Gastroesophageal sphincter (tissue), 4 donors: ENCODE measurements at regions not wholly inside any gene's neighbourhood (a gene's known extent, or its start where the extent isn't known, plus 50 kb on each side); places are given as distances from the start of the nearest gene placed in this dataset.

Experiments used
- ATAC-seq: fragments of 150-250 bp; one replicate; pipeline ENCODE4 v1.9.1; 2016; ENCODE audit warnings: mild to moderate bottlenecking, moderate library complexity
- H3K27ac ChIP-seq, 4 donors: fragments of 200-600 bp; sonication (generic) in 3 of 4; 1 replicate in 3 of 4; 2 replicates in 1 of 4; pipeline ENCODE4 v1.5.1; 2016 to 2019
- H3K27me3 ChIP-seq: fragments of 200-600 bp; sonication (generic); one replicate; pipeline ENCODE4 v1.5.1; 2019
- H3K36me3 ChIP-seq, 2 donors: fragments of 200-600 bp; sonication (generic); one replicate each; pipeline ENCODE4 v1.5.1; 2019; ENCODE audit warnings: control low read depth in 1 of 2
- H3K4me1 ChIP-seq, 3 donors: fragments of 200-600 bp; sonication (generic); 1 replicate in 2 of 3; 2 replicates in 1 of 3; pipeline ENCODE4 v1.5.1; 2016 to 2019; ENCODE audit warnings: control low read depth in 2 of 3
- H3K4me3 ChIP-seq, 2 donors: fragments of 200-600 bp; sonication (generic); one replicate each; pipeline ENCODE4 v1.5.1; 2019; ENCODE audit warnings: mild to moderate bottlenecking in 1 of 2, moderate library complexity in 1 of 2
- H3K9me3 ChIP-seq, 3 donors: fragments of 200-600 bp; sonication (generic); one replicate each; pipeline ENCODE4 v1.5.1; 2017 to 2019; ENCODE audit warnings: control low read depth in 2 of 3
- CTCF ChIP-seq, 4 experiments: fragments of 200-600 bp in 2 of 4; fragments of 450-650 bp in 2 of 4; sonication (generic) in 1 of 4; IDR thresholded peaks; one replicate each; pipeline ENCODE4 v1.5.1; 2017 to 2019; ENCODE audit warnings: antibody characterized with exemption in 4 of 4, mild to moderate bottlenecking in 2 of 4, moderate library complexity in 2 of 4
- EP300 ChIP-seq: sonication (generic); formaldehyde crosslinking; IDR thresholded peaks from one replicate; pipeline ENCODE4 v1.6.1; 2017; ENCODE audit warnings: antibody characterized with exemption, mild to moderate bottlenecking
- POLR2A ChIP-seq, 2 donors: fragments of 450-650 bp; IDR thresholded peaks; one replicate each; pipeline ENCODE4 v1.6.1; 2017; ENCODE audit warnings: antibody characterized with exemption in 2 of 2, mild to moderate bottlenecking in 2 of 2, moderate library complexity in 1 of 2
- POLR2AphosphoS5 ChIP-seq: sonication (generic); formaldehyde crosslinking; IDR thresholded peaks from one replicate; pipeline ENCODE4 v1.6.1; 2017; ENCODE audit warnings: antibody characterized with exemption
- WGBS, 2 donors: methylation state at CpG; one replicate each; pipeline ENCODE4 v1.1.5; 2018; ENCODE audit warnings: low coverage in 1 of 2; 5-methylcytosine and 5-hydroxymethylcytosine counted together

DNA sequence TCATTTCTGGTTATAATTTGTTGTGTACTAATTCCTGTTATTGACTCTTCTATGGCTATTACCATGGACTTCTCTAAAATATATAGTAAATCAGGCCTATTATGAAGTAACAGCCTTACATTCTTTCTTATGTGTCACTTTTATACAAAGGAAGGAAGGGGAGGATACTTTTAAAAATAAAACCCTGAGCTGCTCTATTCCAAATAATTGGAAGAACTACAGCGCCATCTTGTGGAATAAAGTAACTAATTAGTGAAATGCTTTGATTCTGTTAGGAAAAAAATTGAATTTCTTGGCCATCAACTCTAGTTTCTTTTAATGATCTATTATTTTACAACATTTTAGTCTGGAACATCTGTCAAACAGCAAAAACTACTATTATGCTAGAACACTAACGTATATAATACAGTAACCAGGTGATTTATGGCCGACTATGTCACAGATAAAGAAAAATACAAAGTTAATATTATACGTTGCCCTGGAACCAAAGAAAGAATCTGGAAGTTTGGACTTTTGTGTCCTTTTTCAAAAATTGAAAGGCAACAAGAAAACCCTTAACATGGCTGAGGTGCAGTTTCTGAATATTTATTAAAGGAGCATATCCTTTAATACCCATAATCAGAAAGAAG, 55.0 kb upstream of the NELL2 start:
- no peak overlapping the region for H3K4me3 ChIP-seq
- ATAC-seq: no peak
- WGBS, 2 donors: 33 to 42% methylated on average over 4 of the region's 4 CpGs
- no peaks in the 10 kb centered on the region for H3K27me3 ChIP-seq
- H3K9me3 ChIP-seq: no peaks in the 10 kb centered on the region
- no peak overlapping the region for H3K27ac ChIP-seq
- H3K36me3 ChIP-seq: no peaks in the 10 kb centered on the region
- TF ChIP-seq EP300 (no peak), POLR2A (IDR thresholded peaks at IDR 0.05) (no peak), CTCF (IDR thresholded peaks at IDR 0.05) (peak; percentile 17 to 55 (median 40)), POLR2AphosphoS5 (no peak)
- no peaks in the 10 kb centered on the region for H3K4me1 ChIP-seq

GRCh38 chr12:44929236-44929885, 53.2 kb upstream of the NELL2 start:
- Histone ChIP-seq H3K27me3 (no peaks in the 10 kb centered on the region), H3K4me3 (no peak overlapping the region), H3K36me3 (no peaks in the 10 kb centered on the region), H3K27ac (no peak overlapping the region), H3K4me1 (no peaks in the 10 kb centered on the region), H3K9me3 (no peaks in the 10 kb centered on the region)
- no peak for ATAC-seq
- TF ChIP-seq EP300 (no peak), POLR2AphosphoS5 (no peak), CTCF (IDR thresholded peaks at IDR 0.05) (no peak), POLR2A (IDR thresholded peaks at IDR 0.05) (no peak)
- WGBS, 2 donors: 64 to 94% methylated on average over 2 to 3 of the region's 3 CpGs
